PC-3 (cell line): ENCODE measurements at regions not wholly inside any gene's neighbourhood (a gene's known extent, or its start where the extent isn't known, plus 50 kb on each side); places are given as distances from the start of the nearest gene placed in this dataset.

ENCODE experiments used
- ATAC-seq: fragments of 200-7000 bp; cut with Tn5 transposase; 2 replicates; pipeline ENCODE4 v1.9.1; 2020; ENCODE audit warnings: mild to moderate bottlenecking, moderate library complexity
- BruUV-seq: library from RNA; stranded (reverse); fragments of 400-500 nt; replicated peaks from 2 replicates; lab custom pipeline; 2021; lab: Mats Ljungman, UMichigan
- CTCF ChIA-PET: fragments of 300-600 bp; sonication (Branson Sonifier 250); formaldehyde crosslinking; loops from one replicate; lab custom pipeline; 2022; ENCODE audit warnings: antibody characterized with exemption; lab: Charles Lee
- POLR2A ChIA-PET: fragments of 300-600 bp; sonication (Branson Sonifier 250); formaldehyde crosslinking; loops from one replicate; lab custom pipeline; 2022; ENCODE audit warnings: antibody characterized with exemption; ENCODE audit not compliant: unreplicated experiment; lab: Charles Lee
- DNase-seq: peaks from one replicate; pipeline ENCODE4 v3.0.0-alpha.2; 2015
- H2AFZ ChIP-seq: fragments of 300-600 bp; sonication (generic); 2 replicates; pipeline ENCODE4 v1.6.0; 2016; ENCODE audit warnings: antibody characterized with exemption, low read length
- H3F3A ChIP-seq: fragments of 300-600 bp; sonication (generic); one replicate; pipeline ENCODE4 v1.6.0; 2017; ENCODE audit warnings: antibody characterized with exemption, low read length, control low read depth, mild to moderate bottlenecking; ENCODE audit not compliant: unreplicated experiment
- H3K27ac ChIP-seq: fragments of 300-600 bp; sonication (generic); 2 replicates; pipeline ENCODE4 v1.5.1; 2016; ENCODE audit warnings: mild to moderate bottlenecking, low read length
- H3K27me3 ChIP-seq: fragments of 300-600 bp; sonication (generic); 2 replicates; pipeline ENCODE4 v1.6.1; 2016; ENCODE audit warnings: low read length, mixed read lengths
- H3K36me3 ChIP-seq: fragments of 300-600 bp; sonication (generic); 2 replicates; pipeline ENCODE4 v1.6.1; 2016; ENCODE audit warnings: low read depth, mixed run types, low read length, mixed read lengths
- H3K4me1 ChIP-seq: fragments of 300-600 bp; sonication (generic); 2 replicates; pipeline ENCODE4 v1.5.1; 2016; ENCODE audit warnings: low read length; ENCODE audit not compliant: insufficient read depth
- H3K4me2 ChIP-seq: fragments of 300-600 bp; sonication (generic); 2 replicates; pipeline ENCODE4 v1.6.0; 2016; ENCODE audit warnings: low read length
- H3K4me3 ChIP-seq: fragments of 300-600 bp; sonication (generic); 2 replicates; pipeline ENCODE4 v1.5.1; 2016; ENCODE audit warnings: mild to moderate bottlenecking, low read length, mixed read lengths
- H3K79me2 ChIP-seq: fragments of 300-600 bp; sonication (generic); 2 replicates; pipeline ENCODE4 v1.6.1; 2017; ENCODE audit warnings: low read length, mixed read lengths
- H3K9ac ChIP-seq: fragments of 300-600 bp; sonication (generic); 2 replicates; pipeline ENCODE4 v1.6.0; 2016; ENCODE audit warnings: mild to moderate bottlenecking, low read length
- H3K9me2 ChIP-seq: fragments of 300-600 bp; sonication (generic); replicated peaks from 2 replicates; pipeline ENCODE4 v1.6.1; 2016; ENCODE audit warnings: mixed run types, low read length, mixed read lengths
- H3K9me3 ChIP-seq: fragments of 300-600 bp; sonication (generic); 2 replicates; pipeline ENCODE4 v1.6.1; 2016; ENCODE audit warnings: low read length, mixed read lengths
- H4K20me1 ChIP-seq: fragments of 300-600 bp; sonication (generic); 2 replicates; pipeline ENCODE4 v1.6.1; 2016; ENCODE audit warnings: low read length, mixed read lengths
- CTCF ChIP-seq: fragments of 300-600 bp; sonication (generic); conservative IDR thresholded peaks from 2 replicates; pipeline ENCODE4 v1.5.1; 2017; ENCODE audit warnings: antibody characterized with exemption, low read depth, mild to moderate bottlenecking, low read length
- EZH2 ChIP-seq: fragments of 300-600 bp; sonication (generic); IDR thresholded peaks from one replicate; pipeline ENCODE4 v1.6.1; 2017; ENCODE audit warnings: antibody characterized with exemption, mild to moderate bottlenecking, low read length; ENCODE audit not compliant: unreplicated experiment
- EZH2phosphoT487 ChIP-seq: fragments of 300-600 bp; sonication (generic); IDR thresholded peaks from 2 replicates; pipeline ENCODE4 v1.6.1; 2018; ENCODE audit warnings: mild to moderate bottlenecking, antibody characterized with exemption, low read length, borderline replicate concordance
- intact Hi-C: fragments of 100-400 bp; cut with micrococcal nuclease; formaldehyde crosslinking; loops from 2 replicates; pipeline ENCODE4 v1.9.0; 2023

- Histone ChIP-seq H3F3A (no peaks in the 10 kb centered on the region), H3K36me3 (no peaks in the 10 kb centered on the region), H4K20me1 (no peaks in the 10 kb centered on the region), H3K27me3 (no peaks in the 10 kb centered on the region), H3K4me3 (no peak overlapping the region), H3K79me2 (no peaks in the 10 kb centered on the region), H3K9me3 (no peaks in the 10 kb centered on the region), H2AFZ (no peak overlapping the region), H3K9me2 (no peaks in the 10 kb centered on the region), H3K4me1 (no peaks in the 10 kb centered on the region), H3K27ac (no peak overlapping the region), H3K9ac (no peak overlapping the region), H3K4me2 (no peak overlapping the region)
- TF ChIP-seq EZH2 (no peak), CTCF (no peak), EZH2phosphoT487 (no peak)
- POLR2A ChIA-PET, result no interaction called here
- BruUV-seq, result no TSS peak
- ATAC-seq (no peak), DNase-seq (no peak)
- CTCF ChIA-PET, result no interaction called here
- intact Hi-C loops, result no loop called here
Measured at GRCh38 chr13:63337921-63338320, 1922.3 kb upstream of the PCDH20 start.

GRCh38 chr13:63337041-63337440 lies 1921.4 kb upstream of the PCDH20 start:
- Histone ChIP-seq H3K36me3 (no peaks in the 10 kb centered on the region), H3K27ac (no peak overlapping the region), H3K4me1 (no peaks in the 10 kb centered on the region), H3K9me2 (no peaks in the 10 kb centered on the region), H3K4me3 (no peak overlapping the region), H3K9ac (no peak overlapping the region), H3F3A (no peaks in the 10 kb centered on the region), H3K4me2 (no peak overlapping the region), H3K9me3 (no peaks in the 10 kb centered on the region), H4K20me1 (no peaks in the 10 kb centered on the region), H3K27me3 (no peaks in the 10 kb centered on the region), H2AFZ (no peak overlapping the region), H3K79me2 (no peaks in the 10 kb centered on the region)
- intact Hi-C loops, result no loop called here
- no TSS peak for BruUV-seq
- TF ChIP-seq EZH2phosphoT487 (no peak), CTCF (no peak), EZH2 (no peak)
- ATAC-seq (no peak), DNase-seq (no peak)
- POLR2A ChIA-PET, result no interaction called here
- CTCF ChIA-PET, result no interaction called here

GRCh38 chr13:63336549-63336948 lies 1920.9 kb upstream of the PCDH20 start:
- TF ChIP-seq CTCF (no peak), EZH2phosphoT487 (no peak), EZH2 (no peak)
- no peak overlapping the region for H3K9ac ChIP-seq
- no peaks in the 10 kb centered on the region for H3K79me2 ChIP-seq
- DNase-seq (no peak), ATAC-seq (no peak)
- H3K4me3 ChIP-seq, result no peak overlapping the region
- no peaks in the 10 kb centered on the region for H3K9me2 ChIP-seq
- no peaks in the 10 kb centered on the region for H3K4me1 ChIP-seq
- no peaks in the 10 kb centered on the region for H3F3A ChIP-seq
- POLR2A ChIA-PET, result no interaction called here
- no peaks in the 10 kb centered on the region for H3K27me3 ChIP-seq
- BruUV-seq, result no TSS peak
- no peaks in the 10 kb centered on the region for H4K20me1 ChIP-seq
- no peak overlapping the region for H3K4me2 ChIP-seq
- CTCF ChIA-PET, result no interaction called here
- no peaks in the 10 kb centered on the region for H3K36me3 ChIP-seq
- H3K9me3 ChIP-seq, result no peaks in the 10 kb centered on the region
- H2AFZ ChIP-seq, result no peak overlapping the region
- no peak overlapping the region for H3K27ac ChIP-seq
- intact Hi-C loops, result no loop called here
